ENCODE measurements at regions not wholly inside any gene's neighbourhood (a gene's known extent, or its start where the extent isn't known, plus 50 kb on each side); places are given as distances from the start of the nearest gene placed in this dataset.

DNA sequence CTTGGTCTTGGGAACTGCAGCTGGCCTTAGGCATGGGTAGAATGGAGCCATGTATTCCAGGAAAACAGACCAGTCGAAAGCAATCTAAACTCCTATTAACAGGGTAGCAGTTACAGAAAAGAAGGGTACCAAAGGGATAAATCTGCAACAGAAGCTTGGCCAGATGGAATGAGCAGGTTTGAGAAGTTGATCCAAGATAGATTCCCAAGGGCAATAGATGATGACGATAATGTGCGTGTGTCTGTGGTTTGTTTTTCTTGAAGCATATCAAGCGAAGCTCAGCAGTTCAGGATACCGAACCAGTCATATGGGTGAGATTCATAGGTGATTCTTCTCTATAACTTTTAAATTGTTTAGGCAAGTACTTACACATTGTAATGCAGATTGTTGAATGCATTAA lies 203.8 kb upstream of the SEMA6D start:
- ATAC-seq, result no peak
- intact Hi-C loops (cut with DNase I), result no loop called here
- DNase-seq (ENCODE audit: missing footprints), result no peak

DNA sequence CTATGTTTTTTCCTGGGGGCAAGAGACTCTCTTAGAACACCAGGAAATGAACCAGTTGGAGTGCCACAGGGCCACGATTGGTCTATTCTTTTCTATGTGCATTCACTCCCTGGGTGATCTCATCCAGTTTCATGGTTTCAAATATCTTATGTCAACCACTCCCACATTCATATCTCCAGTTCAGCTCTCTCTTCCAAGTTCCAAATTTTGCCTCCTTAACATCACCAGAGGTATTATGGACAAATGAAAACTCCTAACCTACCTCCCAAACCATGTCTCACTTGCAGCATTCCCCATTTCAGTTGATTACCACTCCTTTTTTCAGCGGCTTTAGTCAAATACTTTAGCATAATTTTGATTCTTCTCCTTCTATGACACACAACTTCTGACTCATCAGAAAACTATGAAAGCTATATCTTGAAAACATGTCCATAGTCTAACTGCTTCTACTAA lies 203.1 kb upstream of the SEMA6D start:
- intact Hi-C loops (cut with DNase I), result no loop called here
- ATAC-seq, result no peak
- DNase-seq (ENCODE audit: missing footprints), result no peak

DNA sequence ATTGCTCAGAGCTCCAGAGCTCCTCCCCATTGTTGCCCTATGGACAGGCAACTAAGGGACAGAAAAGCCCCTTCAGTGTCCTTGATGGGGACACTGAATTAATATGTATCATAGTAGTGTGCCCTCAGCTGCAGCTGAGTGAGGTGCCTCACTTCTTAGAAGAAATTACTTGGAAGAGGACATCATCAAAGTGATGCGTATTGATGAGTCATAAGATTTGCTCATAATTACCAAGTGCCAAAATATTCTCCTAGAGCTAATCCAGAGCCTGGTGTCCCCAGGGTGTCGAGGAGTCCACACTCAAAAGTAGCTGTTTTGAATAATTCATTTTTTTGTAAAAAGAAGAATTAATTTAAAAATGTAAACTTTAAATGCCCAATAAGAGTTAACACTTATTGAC lies 200.7 kb upstream of the SEMA6D start:
- no peak for ATAC-seq
- no peak for DNase-seq (ENCODE audit: missing footprints)
- intact Hi-C loops (cut with DNase I), result no loop called here

DNA sequence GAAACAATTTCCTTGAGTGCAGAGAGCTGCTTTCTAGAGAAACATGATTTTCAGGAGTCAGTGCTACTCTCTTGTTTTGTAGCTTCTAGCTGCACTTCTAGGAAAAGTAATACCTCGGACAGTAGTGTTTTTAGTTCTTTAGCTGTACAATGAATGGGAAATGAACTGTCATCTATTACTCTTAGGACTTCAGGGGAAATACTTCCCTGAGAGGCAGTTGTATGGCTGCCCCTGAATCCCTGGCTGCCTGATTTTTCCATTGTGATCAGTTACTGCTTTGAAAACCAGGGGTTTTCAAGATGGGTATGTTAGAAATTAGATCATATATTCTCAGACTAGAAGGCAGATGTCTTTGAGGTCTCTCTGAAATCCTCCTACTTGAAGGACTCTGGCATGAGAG lies 200.3 kb upstream of the SEMA6D start:
- intact Hi-C loops (cut with DNase I), result no loop called here
- DNase-seq (ENCODE audit: missing footprints) (no peak), ATAC-seq (no peak)

DNA sequence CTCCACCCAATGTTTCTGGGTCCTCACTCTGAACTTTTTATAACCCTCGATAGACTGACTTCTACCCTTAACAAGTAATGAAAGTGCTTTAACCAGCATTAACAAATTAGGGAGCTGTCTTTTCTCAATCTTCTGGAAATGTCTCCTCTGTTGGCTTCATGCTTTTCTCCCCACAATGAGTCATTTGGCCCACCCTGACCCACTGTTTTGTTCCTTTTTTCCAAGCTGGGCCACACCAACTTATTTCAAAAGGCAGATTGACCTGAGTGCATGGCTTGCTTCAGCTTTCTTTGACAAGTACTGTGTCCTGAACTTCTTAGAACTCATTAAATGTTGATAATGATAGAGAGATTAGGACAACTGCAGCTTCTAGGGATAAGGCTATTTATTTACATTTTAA lies 199.6 kb upstream of the SEMA6D start:
- intact Hi-C loops (cut with DNase I), result no loop called here
- ATAC-seq (no peak), DNase-seq (ENCODE audit: missing footprints) (no peak)

DNA sequence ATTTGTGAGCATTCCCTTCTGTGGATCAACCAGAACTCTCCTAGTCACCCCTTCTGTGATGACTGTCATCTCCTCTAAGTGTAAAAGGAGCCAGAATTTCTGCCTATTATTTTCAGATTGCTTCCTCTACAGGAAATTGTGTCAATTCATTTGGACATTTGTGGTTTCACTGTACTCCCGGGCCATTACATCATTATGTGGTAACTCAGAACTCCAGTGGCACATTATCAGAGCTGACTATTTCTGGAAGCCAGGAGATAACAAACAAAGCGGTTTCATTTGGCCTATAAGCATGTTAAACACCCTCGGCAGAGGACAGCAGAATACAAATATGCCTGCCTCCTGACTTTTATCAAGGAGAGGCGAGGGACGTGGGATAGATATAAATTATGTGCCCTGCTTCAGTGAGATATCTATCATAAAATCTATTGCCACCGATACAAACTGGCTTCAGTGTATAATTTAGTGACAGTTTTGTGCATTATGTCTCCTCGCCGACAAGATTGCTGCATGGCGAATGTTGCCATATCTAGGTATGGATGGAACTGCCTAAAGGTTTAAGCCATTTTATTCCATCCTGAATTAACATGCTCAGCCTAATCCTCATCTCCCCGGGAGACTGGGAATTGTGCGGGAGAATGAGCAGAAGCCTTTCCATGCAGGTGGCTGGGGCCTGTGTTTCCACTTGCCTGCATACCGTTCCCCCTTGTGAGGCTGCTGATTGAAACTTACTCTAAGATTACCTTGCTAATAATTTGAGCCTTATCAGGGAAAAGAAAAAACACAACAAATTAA lies 193.4 kb upstream of the SEMA6D start:
- ATAC-seq (peak; percentile 86), DNase-seq (ENCODE audit: missing footprints) (no peak)
- intact Hi-C loops (cut with DNase I), result no loop called here

DNA sequence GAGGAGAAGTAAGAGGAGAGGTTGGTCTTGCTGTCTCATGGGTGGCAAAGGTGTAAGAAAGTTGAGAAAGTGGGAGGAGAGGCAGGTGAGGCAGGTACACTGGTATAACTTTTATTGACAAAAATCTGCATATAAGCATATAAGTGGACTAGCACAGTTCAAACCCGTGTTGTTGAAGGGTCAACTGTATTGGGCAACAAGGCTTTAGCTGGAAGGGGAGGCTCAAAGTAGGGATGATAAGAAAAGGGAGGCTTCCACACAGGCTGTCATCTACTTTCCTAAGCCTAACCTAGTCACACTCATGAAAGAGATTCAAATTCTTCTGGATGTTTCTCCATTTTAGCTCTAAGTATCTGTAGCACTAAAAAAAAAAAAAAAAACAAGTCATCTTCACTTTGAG lies 188.1 kb upstream of the SEMA6D start:
- ATAC-seq, result no peak
- intact Hi-C loops (cut with DNase I), result no loop called here
- no peak for DNase-seq (ENCODE audit: missing footprints)

DNA sequence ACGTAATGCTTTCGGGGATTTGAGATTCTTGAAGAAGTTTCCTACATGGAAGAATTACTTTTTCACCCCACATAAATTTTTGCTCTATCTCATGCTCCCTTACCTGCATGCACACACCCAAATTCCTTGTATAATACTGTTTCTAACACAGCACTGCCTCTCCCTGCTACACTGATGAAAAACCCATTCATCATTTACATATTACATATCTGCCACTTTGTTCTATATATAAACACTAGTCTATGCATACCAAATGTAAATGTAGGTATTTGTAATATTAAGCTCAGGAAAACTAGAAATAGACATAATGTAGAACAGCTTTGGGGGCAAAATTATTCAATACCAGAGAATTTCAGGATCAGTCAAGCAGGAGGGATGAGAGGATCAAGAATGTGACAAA lies 182.6 kb upstream of the SEMA6D start:
- no peak for ATAC-seq
- intact Hi-C loops (cut with DNase I), result no loop called here
- DNase-seq (ENCODE audit: missing footprints), result no peak

DNA sequence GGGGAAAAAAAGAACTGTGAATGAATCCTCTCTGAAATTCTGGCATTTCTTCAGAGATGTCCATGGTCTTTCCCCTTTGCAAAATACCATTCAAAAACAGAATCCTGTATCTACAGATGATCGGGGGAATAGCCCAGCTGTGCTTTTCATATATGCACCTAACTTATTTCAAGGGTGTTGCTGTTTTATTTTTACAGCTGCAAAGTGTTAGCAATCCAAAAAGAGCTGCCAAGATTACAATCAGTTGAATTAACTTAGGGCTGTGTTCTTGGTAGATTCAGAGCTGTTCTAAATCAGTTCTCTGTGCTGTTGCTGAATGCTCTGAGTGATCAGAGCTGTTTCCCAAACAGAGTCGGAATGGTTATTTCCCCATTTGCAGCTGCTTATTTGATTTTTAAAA lies 175.7 kb upstream of the SEMA6D start:
- DNase-seq (ENCODE audit: missing footprints), result no peak
- no peak for ATAC-seq
- intact Hi-C loops (cut with DNase I), result no loop called here

DNA sequence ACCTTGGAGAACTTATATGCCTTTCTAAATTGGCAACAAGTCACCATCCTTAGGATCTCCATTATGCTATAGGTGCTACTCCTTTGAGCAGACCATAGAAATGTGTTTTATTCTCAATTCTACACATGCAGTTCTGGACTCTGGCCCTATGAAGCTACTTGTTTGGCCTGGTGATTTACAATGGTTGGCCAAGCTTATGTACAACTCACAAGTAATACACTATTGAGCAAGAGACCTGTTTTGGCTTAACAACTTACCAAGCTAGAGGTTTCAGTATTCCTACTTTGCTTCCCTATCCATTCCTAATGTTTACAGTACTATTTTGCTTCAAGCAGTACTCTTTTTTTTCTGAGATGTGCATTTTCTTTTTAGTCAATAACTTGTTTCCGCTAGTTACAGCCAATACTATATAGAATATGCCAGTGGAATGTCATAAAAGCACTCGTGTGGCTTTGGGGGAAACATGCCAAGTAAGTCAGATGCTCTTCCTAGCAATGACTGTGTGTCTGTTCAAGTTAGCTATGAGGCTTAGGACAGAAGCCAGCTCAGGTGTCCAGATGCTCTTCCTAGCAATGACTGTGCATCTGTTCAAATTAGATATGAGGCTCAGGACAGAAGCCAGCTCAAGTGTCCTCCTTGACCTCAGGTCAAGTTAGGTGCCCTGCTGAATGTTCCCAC lies 174.9 kb upstream of the SEMA6D start:
- DNase-seq (ENCODE audit: missing footprints) (no peak), ATAC-seq (no peak)
- intact Hi-C loops (cut with DNase I), result no loop called here

DNA sequence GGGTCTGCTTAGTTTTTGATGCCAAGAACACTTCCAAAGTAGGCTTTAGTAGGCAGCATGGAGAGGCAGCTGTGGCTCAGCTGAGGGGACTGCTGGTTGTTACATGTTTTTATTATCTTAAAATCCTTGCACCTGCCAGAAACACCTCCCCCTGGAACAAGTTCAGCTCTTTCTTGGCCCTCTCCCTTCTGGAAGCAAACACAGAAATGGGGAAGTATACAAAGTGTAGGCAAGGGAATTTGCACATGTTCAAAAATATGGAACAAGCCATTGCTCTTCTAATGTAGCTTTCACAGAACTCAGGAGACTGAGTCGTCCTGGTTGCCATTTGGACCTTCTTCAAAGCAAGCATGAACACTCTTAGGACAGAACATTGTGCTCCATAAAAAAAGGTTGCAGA lies 169.1 kb upstream of the SEMA6D start:
- DNase-seq (ENCODE audit: missing footprints) (no peak), ATAC-seq (no peak)
- intact Hi-C loops (cut with DNase I), result no loop called here

DNA sequence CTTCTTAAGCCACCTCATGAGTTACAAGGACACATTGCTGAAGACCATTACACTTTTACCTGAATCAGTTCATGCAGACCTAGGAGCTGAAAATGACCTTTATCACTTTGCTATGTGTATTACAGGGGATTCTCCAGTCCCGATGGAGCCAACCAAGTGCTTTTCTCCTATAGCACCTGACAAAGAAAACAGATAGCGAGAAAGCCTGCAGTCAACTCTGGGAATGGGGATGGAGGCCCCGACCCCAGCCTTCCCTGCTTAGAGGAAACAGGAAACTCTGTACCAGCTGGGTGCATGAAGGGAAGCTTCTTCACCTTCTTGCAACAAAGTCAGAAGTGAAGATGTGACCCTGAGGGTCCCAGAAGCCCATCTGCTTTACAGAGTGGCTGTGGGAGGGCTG lies 168.3 kb upstream of the SEMA6D start:
- intact Hi-C loops (cut with DNase I), result no loop called here
- no peak for ATAC-seq
- DNase-seq (ENCODE audit: missing footprints), result no peak

DNA sequence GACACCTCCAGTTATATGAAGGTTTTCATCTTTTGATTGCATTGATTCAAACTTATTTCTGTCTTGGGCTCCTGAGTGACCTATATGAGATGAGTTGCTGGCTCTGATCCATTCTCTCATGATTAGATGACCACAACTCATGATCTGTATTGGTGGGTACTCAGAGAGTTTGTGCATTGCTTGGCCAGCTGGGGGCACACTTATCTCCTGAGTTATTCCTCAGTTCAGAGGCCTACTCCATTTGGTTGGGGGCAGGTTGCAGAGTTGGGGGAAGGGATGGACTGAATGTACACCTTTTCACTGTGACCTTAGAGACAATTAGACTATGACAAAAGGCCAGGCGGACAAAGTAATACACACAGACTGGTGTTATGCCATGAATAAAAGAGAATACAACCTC lies 166.2 kb upstream of the SEMA6D start:
- DNase-seq (ENCODE audit: missing footprints), result no peak
- intact Hi-C loops (cut with DNase I), result no loop called here
- no peak for ATAC-seq

DNA sequence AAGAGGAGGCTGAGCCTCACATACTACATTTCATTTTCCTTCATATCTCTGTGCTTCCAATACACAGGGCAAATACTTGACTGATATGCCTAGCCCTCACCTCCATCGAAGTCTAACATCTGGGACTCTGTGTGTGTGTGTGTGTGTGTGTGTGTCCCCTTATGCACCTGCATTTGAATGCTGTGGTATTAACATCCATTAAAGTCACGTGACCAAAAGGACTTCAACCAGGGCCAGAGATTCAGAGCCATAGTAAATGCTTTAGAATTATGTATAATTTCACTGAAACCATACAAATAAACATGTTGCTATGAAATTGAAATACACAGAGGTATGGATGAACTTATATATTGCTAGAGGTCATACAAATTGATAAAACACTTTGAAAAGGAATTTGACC lies 165.8 kb upstream of the SEMA6D start:
- DNase-seq (ENCODE audit: missing footprints), result no peak
- no peak for ATAC-seq
- intact Hi-C loops (cut with DNase I), result no loop called here

DNA sequence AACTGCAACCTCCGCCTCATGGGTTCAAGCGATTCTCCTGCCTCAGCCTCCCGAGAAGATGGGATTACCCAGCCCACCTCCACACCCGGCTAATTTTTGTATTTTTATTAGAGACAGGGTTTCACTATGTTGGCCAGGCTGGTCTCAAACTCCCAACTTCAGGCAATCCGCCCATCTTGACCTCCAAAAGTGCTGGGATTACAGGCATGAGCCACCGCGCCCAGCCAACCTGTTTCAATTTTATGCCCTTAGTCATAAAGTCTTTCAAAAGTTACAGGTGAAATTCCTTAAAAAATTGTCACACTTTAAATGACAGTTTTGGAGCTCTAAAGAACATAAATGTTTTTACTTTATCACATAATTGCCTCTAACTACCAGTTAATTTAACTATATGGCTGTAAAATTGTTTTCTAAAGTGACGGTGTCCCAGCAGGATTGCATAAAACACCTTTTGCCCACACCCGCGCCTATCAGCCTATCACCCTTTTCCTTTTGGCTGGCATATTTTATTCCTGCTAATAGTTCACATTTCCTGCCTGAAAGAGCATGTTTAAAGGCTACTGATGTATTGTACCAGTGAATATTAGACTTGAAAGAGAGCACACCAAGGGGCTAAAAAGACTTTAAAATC lies 164.2 kb upstream of the SEMA6D start:
- ATAC-seq (no peak), DNase-seq (ENCODE audit: missing footprints) (no peak)
- intact Hi-C loops (cut with DNase I), result no loop called here

DNA sequence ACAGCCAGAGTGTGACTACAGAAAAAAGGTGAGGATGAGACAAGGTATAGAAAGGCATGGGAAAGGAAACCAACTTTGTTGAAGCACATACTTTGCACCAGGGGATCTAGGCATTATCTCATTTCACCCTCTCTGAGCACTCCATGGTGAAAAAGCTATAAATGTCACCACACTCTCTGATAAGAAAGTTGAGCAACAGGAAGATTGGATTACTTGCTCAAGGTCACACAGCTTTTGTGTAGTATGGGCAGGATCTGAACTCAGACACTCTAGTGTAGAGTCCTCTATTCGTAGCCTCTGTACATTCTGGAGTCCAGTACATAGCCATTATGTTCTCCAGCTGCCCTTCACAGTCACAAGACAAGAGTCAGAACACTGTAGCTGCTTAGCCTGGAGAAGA lies 163.4 kb upstream of the SEMA6D start:
- intact Hi-C loops (cut with DNase I), result no loop called here
- ATAC-seq (no peak), DNase-seq (ENCODE audit: missing footprints) (no peak)

DNA sequence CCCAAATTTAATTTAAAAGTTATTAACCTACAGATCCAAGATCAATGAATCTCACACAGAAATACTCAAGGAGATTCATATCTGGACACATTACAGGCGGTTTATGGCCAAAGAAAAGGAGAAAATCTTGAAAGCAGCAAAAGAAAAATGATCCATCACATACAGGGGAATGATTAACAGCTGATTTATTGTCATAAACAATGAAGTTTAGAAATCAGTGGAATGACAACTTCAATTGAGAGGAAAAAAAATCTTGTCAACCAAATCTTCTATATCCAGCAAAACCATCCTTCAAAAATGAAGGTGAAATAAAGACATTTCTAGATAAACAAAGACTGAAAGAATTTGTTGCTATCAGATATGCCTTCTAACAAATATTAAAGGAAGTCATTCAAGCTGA lies 156.2 kb upstream of the SEMA6D start:
- ATAC-seq, result no peak

DNA sequence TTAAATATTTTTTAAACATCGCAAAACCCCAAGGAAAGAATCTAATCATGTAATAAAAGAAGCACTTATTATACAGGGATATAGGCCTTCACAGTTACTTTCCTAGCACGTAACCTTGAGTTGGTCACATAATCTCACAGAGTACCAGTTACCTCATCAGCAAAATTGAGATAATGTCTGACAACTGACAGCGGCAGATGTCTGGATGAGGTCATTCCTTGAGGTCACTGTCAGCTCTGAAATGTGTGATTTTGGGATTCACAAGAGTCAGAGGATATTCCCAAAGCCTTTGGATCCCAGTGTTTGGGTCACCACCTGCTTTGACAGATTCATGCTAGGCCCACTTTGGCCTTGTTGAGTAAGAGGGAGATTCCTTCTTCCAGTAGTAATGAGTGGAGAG lies 151.4 kb upstream of the SEMA6D start:
- ATAC-seq, result no peak
- no peak for DNase-seq (ENCODE audit: missing footprints)
- intact Hi-C loops (cut with DNase I), result no loop called here

More for the DNA sequence above, 156.2 kb upstream of the SEMA6D start:
- no peak for DNase-seq (ENCODE audit: missing footprints)
- intact Hi-C loops (cut with DNase I), result no loop called here

DNA sequence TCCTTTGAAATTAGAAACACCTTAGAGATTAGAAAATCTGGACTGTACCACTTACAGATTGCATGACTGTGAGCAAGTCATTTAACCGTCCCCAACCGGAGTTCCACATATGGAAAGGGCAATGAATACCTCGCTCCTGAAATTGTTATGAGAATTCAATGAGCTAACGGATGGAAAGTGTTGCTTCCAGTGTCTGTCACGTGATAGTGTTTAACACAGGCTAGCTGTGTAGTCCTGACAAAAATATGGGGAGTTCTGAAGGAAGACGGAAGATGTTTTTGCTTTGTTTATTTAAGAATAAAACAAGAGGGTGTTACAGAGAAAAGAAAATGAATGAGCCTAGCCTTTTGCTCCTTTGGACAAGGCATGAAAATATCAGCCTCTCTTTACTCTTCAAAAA lies 150.7 kb upstream of the SEMA6D start:
- DNase-seq (ENCODE audit: missing footprints), result no peak
- ATAC-seq, result no peak
- intact Hi-C loops (cut with DNase I), result no loop called here

DNA sequence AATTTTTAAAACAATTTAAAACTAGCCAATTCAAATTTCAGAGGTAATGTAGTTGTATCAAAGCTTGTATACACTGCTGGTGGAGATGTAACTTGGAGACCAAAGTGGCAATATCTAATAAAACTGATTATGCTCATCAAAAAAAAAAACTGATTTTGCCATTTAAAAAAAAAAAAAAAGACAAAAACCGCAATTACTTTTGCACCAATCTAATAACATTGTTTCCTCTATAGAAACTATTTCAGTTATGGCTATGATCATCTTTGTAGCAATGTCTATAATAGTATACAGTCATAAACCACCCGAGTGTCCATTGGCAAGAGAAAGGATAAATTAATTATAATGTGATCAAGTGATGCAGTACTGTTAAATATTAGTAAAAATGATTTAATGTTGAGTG lies 149.3 kb upstream of the SEMA6D start:
- ATAC-seq (no peak), DNase-seq (ENCODE audit: missing footprints) (no peak)
- intact Hi-C loops (cut with DNase I), result no loop called here
